Adrenal gland (tissue), 9 donors: ENCODE measurements at regions not wholly inside any gene's neighbourhood (a gene's known extent, or its start where the extent isn't known, plus 50 kb on each side); places are given as distances from the start of the nearest gene placed in this dataset.
"Not testable (repeated sequence)": the region's sequence is repeated elsewhere in the genome, so short reads cannot be mapped to it uniquely, and the experiment has no call there.

Experiments
- DNase-seq, 7 donors: peaks; one replicate each; pipeline ENCODE4 v3.0.0-alpha.2; 2019 to 2020
- H3K27ac ChIP-seq, 5 donors: fragments of 200-600 bp; sonication (generic) in 4 of 5; 1 replicate in 3 of 5; 2 replicates in 2 of 5; pipeline versions ENCODE4 v1.5.1 to v1.8.0; 2016 to 2020; ENCODE audit warnings: mild to moderate bottlenecking in 1 of 5
- H3K27me3 ChIP-seq: fragments of 200-600 bp; 2 replicates; pipeline ENCODE4 v1.8.0; 2021
- H3K36me3 ChIP-seq, 2 donors: fragments of 200-600 bp; replicated peaks in 1 of 2; 1 replicate in 1 of 2; 2 replicates in 1 of 2; pipeline versions ENCODE4 v1.5.1 to v1.8.0; 2018 to 2022
- H3K4me1 ChIP-seq, 2 donors: fragments of 200-600 bp; replicated peaks in 1 of 2; 1 replicate in 1 of 2; 2 replicates in 1 of 2; pipeline versions ENCODE4 v1.5.1 to v1.8.0; 2018 to 2021
- H3K4me3 ChIP-seq, 4 donors: fragments of 200-600 bp; sonication (generic) in 3 of 4; one replicate each; pipeline ENCODE4 v1.5.1; 2016 to 2018
- H3K9me3 ChIP-seq, 3 donors: fragments of 200-600 bp; sonication (generic) in 1 of 3; replicated peaks in 1 of 3; 1 replicate in 2 of 3; 2 replicates in 1 of 3; pipeline versions ENCODE4 v1.5.1 to v1.8.0; 2016 to 2021
- CTCF ChIP-seq, 6 experiments: fragments of 450-650 bp in 4 of 6; fragments of 200-600 bp in 2 of 6; sonication (generic) in 1 of 6; IDR thresholded peaks; 1 replicate in 5 of 6; 2 replicates in 1 of 6; pipeline versions ENCODE4 v1.5.1 to v1.8.0; 2016 to 2021; ENCODE audit warnings: antibody characterized with exemption in 6 of 6, mild to moderate bottlenecking in 2 of 6, moderate library complexity in 1 of 6
- POLR2A ChIP-seq, 2 donors: fragments of 450-650 bp; IDR thresholded peaks; one replicate each; pipeline ENCODE4 v1.6.1; 2017; ENCODE audit warnings: antibody characterized with exemption in 2 of 2, mild to moderate bottlenecking in 2 of 2, moderate library complexity in 1 of 2
- WGBS, 4 donors: extraction: QIAGEN DNeasy Blood & Tissue Kit in 2 of 4; methylation state at CpG; one replicate each; pipeline versions ENCODE4 v1.1.5 to v1.1.7; 2013 to 2017; 5-methylcytosine and 5-hydroxymethylcytosine counted together
- intact Hi-C, 2 donors: fragments of 100-400 bp; cut with DNase I; formaldehyde crosslinking; loops; one replicate each; pipeline versions ENCODE4 v1.14.1 to v1.15.0; 2022 to 2023
- donor health status: healthy with polysubstance abuse.
- donor health status: Bipolar disorder and iron deficiency.
- donor health status: DM: yes; HTN: yes; CAD: no.
- donor health status: DM: no; HTN: no; CAD: no.
- donor health status: DM: no; HTN: no; CAD: no.

- H3K9me3 ChIP-seq = no peaks in the 10 kb centered on the region
- H3K27ac ChIP-seq = no peak overlapping the region
- H3K36me3 ChIP-seq = no peaks in the 10 kb centered on the region
- intact Hi-C loops = no loop called here
- DNase-seq = no peak
- H3K27me3 ChIP-seq = no peaks in the 10 kb centered on the region
- peaks cover 0 to 7% of the 10 kb centered on the region in 2 donors for H3K4me1 ChIP-seq
- no peak for TF ChIP-seq CTCF (IDR thresholded peaks at IDR 0.05)
- TF ChIP-seq POLR2A (IDR thresholded peaks at IDR 0.05) = no peak
- no peak overlapping the region for H3K4me3 ChIP-seq
- 66 to 78% (median 72%) methylated on average over 3 of the region's 3 CpGs for WGBS, 4 donors
Observed at GRCh38 chr5:39758426-39758825, 333.6 kb upstream of the DAB2 start.

- no peaks in the 10 kb centered on the region for H3K27me3 ChIP-seq
- peaks cover 0 to 7% of the 10 kb centered on the region in 2 donors for H3K4me1 ChIP-seq
- H3K27ac ChIP-seq = no peak overlapping the region
- no peak overlapping the region for H3K4me3 ChIP-seq
- no peak for DNase-seq
- WGBS, 4 donors = 50 to 70% (median 58%) methylated on average over 1 of the region's 1 CpG
- TF ChIP-seq POLR2A (IDR thresholded peaks at IDR 0.05) (no peak), CTCF (IDR thresholded peaks at IDR 0.05) (no peak)
- H3K36me3 ChIP-seq = no peaks in the 10 kb centered on the region
- H3K9me3 ChIP-seq = no peaks in the 10 kb centered on the region
- intact Hi-C loops = no loop called here
Observed at GRCh38 chr5:39757131-39757530, 332.4 kb upstream of the DAB2 start.

- peaks cover 0 to 7% of the 10 kb centered on the region in 2 donors for H3K4me1 ChIP-seq
- intact Hi-C loops = no loop called here
- no peaks in the 10 kb centered on the region for H3K27me3 ChIP-seq
- peak; percentile 23 to 61 (median 49) for DNase-seq
- TF ChIP-seq POLR2A (IDR thresholded peaks at IDR 0.05) (no peak), CTCF (IDR thresholded peaks at IDR 0.05) (no peak)
- H3K4me3 ChIP-seq = no peak overlapping the region
- H3K9me3 ChIP-seq = no peaks in the 10 kb centered on the region
- no peak overlapping the region for H3K27ac ChIP-seq
- no peaks in the 10 kb centered on the region for H3K36me3 ChIP-seq
Observed at GRCh38 chr5:39755986-39756385, 331.2 kb upstream of the DAB2 start.

DNA sequence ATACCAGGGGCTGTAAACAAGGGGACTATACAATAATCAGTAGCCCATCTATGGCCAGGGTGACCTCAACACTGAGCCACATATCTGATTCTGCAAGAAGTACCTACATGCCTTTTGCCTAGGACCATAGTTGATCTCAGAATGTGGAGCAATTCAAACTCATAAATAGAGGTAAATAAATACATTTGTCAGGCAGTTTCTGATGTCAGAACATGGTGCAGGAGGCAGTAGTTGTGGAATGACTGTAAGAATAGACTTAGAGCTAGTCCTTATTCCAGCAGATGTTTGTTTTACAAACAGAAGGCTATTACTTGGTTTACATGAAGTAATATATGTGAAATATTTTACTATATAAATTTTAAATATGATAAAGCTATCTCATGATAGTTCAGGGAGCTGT lies 330.7 kb upstream of the DAB2 start:
- peaks cover 0 to 7% of the 10 kb centered on the region in 2 donors for H3K4me1 ChIP-seq
- H3K27ac ChIP-seq = no peak overlapping the region
- intact Hi-C loops = no loop called here
- H3K36me3 ChIP-seq = no peaks in the 10 kb centered on the region
- H3K9me3 ChIP-seq = no peaks in the 10 kb centered on the region
- TF ChIP-seq POLR2A (IDR thresholded peaks at IDR 0.05) (no peak), CTCF (IDR thresholded peaks at IDR 0.05) (no peak)
- DNase-seq = no peak
- H3K27me3 ChIP-seq = no peaks in the 10 kb centered on the region
- no peak overlapping the region for H3K4me3 ChIP-seq

GRCh38 chr5:39753747-39754146 lies 329.0 kb upstream of the DAB2 start:
- H3K9me3 ChIP-seq, H3K27me3 ChIP-seq, H3K27ac ChIP-seq, H3K36me3 ChIP-seq, H3K4me3 ChIP-seq, DNase-seq, H3K4me1 ChIP-seq, intact Hi-C loops: not testable (repeated sequence)
- WGBS, 4 donors = 83 to 89% (median 86%) methylated on average over 1 of the region's 1 CpG
